HepG2 (cell line): ENCODE measurements at regions not wholly inside any gene's neighbourhood (a gene's known extent, or its start where the extent isn't known, plus 50 kb on each side); places are given as distances from the start of the nearest gene placed in this dataset.

Experiments
- ATAC-seq: fragments of 200-7000 bp; cut with Tn5 transposase; 3 replicates; pipeline ENCODE4 v1.9.1; 2020; ENCODE audit warnings: mild to moderate bottlenecking, moderate library complexity
- BruUV-seq: library from RNA; stranded (reverse); fragments of 400-500 nt; replicated peaks from 2 replicates; lab custom pipeline; 2021; lab: Mats Ljungman, UMichigan
- CTCF ChIA-PET: fragments of 300-600 bp; formaldehyde crosslinking; extraction: SDS; loops from one replicate; lab custom pipeline; 2021; ENCODE audit warnings: low total read pairs, inconsistent platforms, low intra/inter-chr PET ratio; lab: Yijun Ruan, JAX
- POLR2A ChIA-PET: fragments of 350-600 bp; sonication (Branson Sonifier 250); formaldehyde crosslinking; loops from one replicate; lab custom pipeline; 2020; ENCODE audit warnings: antibody characterized with exemption, inconsistent platforms; lab: Yijun Ruan, JAX
- DNase-seq: peaks from one replicate; pipeline ENCODE4 v3.0.0-alpha.2; 2015; ENCODE audit warnings: low spot score
- FAIRE-seq: peaks from 3 replicates; lab custom pipeline; 2011; peaks lifted over from hg19 to GRCh38; lab: Jason Lieb, UNC
- H2AFZ ChIP-seq: one replicate; pipeline ENCODE4 v1.6.1; 2011; ENCODE audit warnings: low read length, inconsistent platforms
- H3K27ac ChIP-seq: fragments of 300-600 bp; 3 replicates; pipeline ENCODE4 v1.8.0; 2011; ENCODE audit warnings: mixed run types, mild to moderate bottlenecking, mixed read lengths, low read length, inconsistent platforms; ENCODE audit not compliant: insufficient read depth; ENCODE audit errors: extremely low read length
- H3K27me3 ChIP-seq, 2 experiments: fragments of 200-600 bp in 1 of 2; 2 replicates in 1 of 2; 3 replicates in 1 of 2; pipeline versions ENCODE4 v1.6.0 to v1.8.0; 2011; ENCODE audit warnings: low read length in 2 of 2, mild to moderate bottlenecking in 2 of 2, moderate library complexity in 2 of 2, inconsistent platforms in 1 of 2; ENCODE audit not compliant: insufficient read depth in 2 of 2, control insufficient read depth in 1 of 2
- H3K36me3 ChIP-seq, 2 experiments: fragments of 200-600 bp in 1 of 2; replicated peaks in 1 of 2; 2 replicates in 1 of 2; 3 replicates in 1 of 2; pipeline versions ENCODE4 v1.5.1 to v1.8.0; 2011; ENCODE audit warnings: low read length in 2 of 2, inconsistent platforms in 1 of 2; ENCODE audit not compliant: insufficient read depth in 2 of 2, control insufficient read depth in 1 of 2
- H3K4me1 ChIP-seq: 2 replicates; pipeline ENCODE4 v1.5.1; 2012; ENCODE audit warnings: low read length, inconsistent platforms; ENCODE audit not compliant: insufficient read depth
- H3K4me2 ChIP-seq: 2 replicates; pipeline ENCODE4 v1.6.0; 2011; ENCODE audit warnings: low read depth, low read length, inconsistent platforms
- H3K4me3 ChIP-seq, 3 experiments: fragments of 200-600 bp in 1 of 3; sonication (generic), shearing (Covaris generic) in 1 of 3; replicated peaks in 1 of 3; 2 replicates each; pipeline ENCODE4 v1.5.1; 2011 to 2016; ENCODE audit warnings: low read length in 3 of 3, inconsistent platforms in 2 of 3, low read depth in 2 of 3, mild to moderate bottlenecking in 2 of 3, control low read depth in 1 of 3, mixed read lengths in 1 of 3; ENCODE audit not compliant: insufficient read depth in 1 of 3
- H3K79me2 ChIP-seq: one replicate; pipeline ENCODE4 v1.6.1; 2011; ENCODE audit warnings: low read length, inconsistent platforms; ENCODE audit not compliant: insufficient read depth
- H3K9ac ChIP-seq: 2 replicates; pipeline ENCODE4 v1.6.0; 2011; ENCODE audit warnings: mild to moderate bottlenecking, low read depth, low read length, inconsistent platforms; ENCODE audit not compliant: insufficient read depth
- H3K9me3 ChIP-seq: 2 replicates; pipeline ENCODE4 v1.5.1; 2012; ENCODE audit warnings: mild to moderate bottlenecking, low read length
- H4K20me1 ChIP-seq: 2 replicates; pipeline ENCODE4 v1.6.0; 2011; ENCODE audit warnings: inconsistent platforms, mild to moderate bottlenecking, low read length, moderate library complexity; ENCODE audit not compliant: insufficient read depth
- ATAD3A ChIP-seq: sonication (generic); formaldehyde crosslinking; IDR thresholded peaks from 2 replicates; pipeline ENCODE4 v1.4.0; 2020; ENCODE audit warnings: missing genetic modification reagents
- GLI4 ChIP-seq: sonication (generic); formaldehyde crosslinking; IDR thresholded peaks from 2 replicates; pipeline ENCODE4 v1.5.1; 2020; ENCODE audit warnings: missing genetic modification reagents, mild to moderate bottlenecking, moderate library complexity, borderline replicate concordance
- MED13 ChIP-seq: sonication (generic); formaldehyde crosslinking; IDR thresholded peaks from 2 replicates; pipeline ENCODE4 v1.5.0; 2020; ENCODE audit warnings: missing genetic modification reagents
- MIXL1 ChIP-seq: IDR thresholded peaks from 2 replicates; pipeline ENCODE4 v1.6.1; 2016
- RNF2 ChIP-seq: fragments of 450-650 bp; conservative IDR thresholded peaks from 2 replicates; pipeline ENCODE4 v1.6.1; 2016; ENCODE audit warnings: low read depth
- ZIK1 ChIP-seq: sonication (generic); formaldehyde crosslinking; IDR thresholded peaks from 2 replicates; pipeline ENCODE4 v1.5.0; 2020; ENCODE audit warnings: mild to moderate bottlenecking, low read depth, missing genetic modification reagents, borderline replicate concordance
- ZKSCAN1 ChIP-seq: fragments of 150-350 bp; IDR thresholded peaks from 2 replicates; pipeline ENCODE4 v1.6.1; 2014; ENCODE audit warnings: low read length
- ZNF180 ChIP-seq: sonication (generic); formaldehyde crosslinking; IDR thresholded peaks from 2 replicates; pipeline ENCODE4 v1.4.0; 2020; ENCODE audit warnings: low read depth, missing genetic modification reagents, borderline replicate concordance
- ZNF460 ChIP-seq: sonication (generic); formaldehyde crosslinking; IDR thresholded peaks from 2 replicates; pipeline ENCODE4 v1.5.1; 2020; ENCODE audit warnings: missing genetic modification reagents, mild to moderate bottlenecking, borderline replicate concordance
- ZNF468 ChIP-seq: sonication (generic); formaldehyde crosslinking; IDR thresholded peaks from 2 replicates; pipeline ENCODE4 v1.8.0; 2022; ENCODE audit warnings: mild to moderate bottlenecking, moderate library complexity, missing genetic modification reagents
- ZNF496 ChIP-seq: sonication (generic); formaldehyde crosslinking; IDR thresholded peaks from 2 replicates; pipeline ENCODE4 v1.8.1; 2023; ENCODE audit warnings: mild to moderate bottlenecking, moderate library complexity, missing genetic modification reagents; ENCODE audit not compliant: insufficient replicate concordance
- ZNF776 ChIP-seq: sonication (generic); formaldehyde crosslinking; IDR thresholded peaks from 2 replicates; pipeline ENCODE4 v1.4.0; 2020; ENCODE audit warnings: mild to moderate bottlenecking, missing genetic modification reagents
- WGBS: methylation state at CpG from one replicate; pipeline ENCODE4 v1.1.6; 2017; ENCODE audit warnings: low lambda C conversion rate; 5-methylcytosine and 5-hydroxymethylcytosine counted together
- in situ Hi-C: cut with HindIII; loops from 2 replicates; pipeline ENCODE4 v1.10.0; 2017; ENCODE audit warnings: low pct_unique_long_range_greater_than_20kb; ENCODE audit not compliant: extremely low pct_ligation_motif_present
- intact Hi-C: fragments of 100-400 bp; cut with micrococcal nuclease; formaldehyde crosslinking; loops from one replicate; pipeline ENCODE4 v1.10.0; 2022; ENCODE audit not compliant: unreplicated experiment
- TF ChIP-seq, protein P1 (sequence below): sonication (generic); formaldehyde crosslinking; IDR thresholded peaks from 2 replicates; pipeline ENCODE4 v1.5.1; 2020; ENCODE audit warnings: mild to moderate bottlenecking, missing genetic modification reagents
- TF ChIP-seq, protein P2 (sequence below): sonication (generic); formaldehyde crosslinking; IDR thresholded peaks from 2 replicates; pipeline ENCODE4 v1.4.0; 2020; ENCODE audit warnings: missing genetic modification reagents
- TF ChIP-seq, protein P3 (sequence below): sonication (generic); formaldehyde crosslinking; IDR thresholded peaks from 2 replicates; pipeline ENCODE4 v1.8.1; 2023; ENCODE audit warnings: mild to moderate bottlenecking, missing genetic modification reagents, borderline replicate concordance
- TF ChIP-seq, protein P4 (sequence below): sonication (generic); formaldehyde crosslinking; IDR thresholded peaks from 2 replicates; pipeline ENCODE4 v1.5.0; 2020; ENCODE audit warnings: mild to moderate bottlenecking, missing genetic modification reagents
- TF ChIP-seq, protein P5 (sequence below): sonication (generic); formaldehyde crosslinking; IDR thresholded peaks from 2 replicates; pipeline ENCODE4 v1.5.0; 2020; ENCODE audit warnings: missing genetic modification reagents
- TF ChIP-seq, protein P6 (sequence below): IDR thresholded peaks from 2 replicates; pipeline ENCODE4 v1.6.1; 2016; ENCODE audit warnings: missing compliant biosample characterization, missing genetic modification reagents, borderline replicate concordance

DNA sequence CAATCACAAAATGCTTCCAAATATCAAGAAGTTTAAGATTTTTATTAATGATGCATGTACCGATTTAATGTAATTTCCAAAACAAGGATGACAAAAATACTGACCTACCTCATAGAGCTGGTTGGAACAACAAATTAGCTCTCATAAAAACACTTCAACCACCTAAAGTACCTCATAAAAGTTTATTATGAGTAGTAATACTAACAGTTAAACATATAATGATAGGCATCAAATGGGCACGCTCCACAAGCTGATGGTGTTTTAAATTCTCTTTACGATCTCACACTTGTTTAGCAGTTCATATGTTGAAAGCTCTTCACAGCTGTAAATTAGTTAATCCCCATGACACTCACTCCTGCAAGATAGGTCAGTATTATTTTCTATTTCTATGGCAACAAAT lies 150.0 kb upstream of the KIF2A start:
- Histone ChIP-seq H3K4me1 (no peaks in the 10 kb centered on the region), H3K9ac (no peak overlapping the region), H3K4me3 (no peak overlapping the region), H3K36me3 (no peaks in the 10 kb centered on the region), H4K20me1 (no peaks in the 10 kb centered on the region), H3K27ac (no peak overlapping the region), H3K9me3 (no peaks in the 10 kb centered on the region; the same call in 1 of the 2 replicates), H2AFZ (no peak overlapping the region), H3K79me2 (no peaks in the 10 kb centered on the region), H3K27me3 (no peaks in the 10 kb centered on the region; a peak in 1 of 5 replicates), H3K4me2 (no peak overlapping the region)
- POLR2A ChIA-PET: no interaction called here
- CTCF ChIA-PET: no interaction called here
- in situ Hi-C loops: no loop called here
- FAIRE-seq (no peak), DNase-seq (no peak), ATAC-seq (no peak)
- intact Hi-C loops: no loop called here
- BruUV-seq: no TSS peak
- 6% methylated on average over 3 of the region's 3 CpGs for WGBS
- TF ChIP-seq, protein P1, sequence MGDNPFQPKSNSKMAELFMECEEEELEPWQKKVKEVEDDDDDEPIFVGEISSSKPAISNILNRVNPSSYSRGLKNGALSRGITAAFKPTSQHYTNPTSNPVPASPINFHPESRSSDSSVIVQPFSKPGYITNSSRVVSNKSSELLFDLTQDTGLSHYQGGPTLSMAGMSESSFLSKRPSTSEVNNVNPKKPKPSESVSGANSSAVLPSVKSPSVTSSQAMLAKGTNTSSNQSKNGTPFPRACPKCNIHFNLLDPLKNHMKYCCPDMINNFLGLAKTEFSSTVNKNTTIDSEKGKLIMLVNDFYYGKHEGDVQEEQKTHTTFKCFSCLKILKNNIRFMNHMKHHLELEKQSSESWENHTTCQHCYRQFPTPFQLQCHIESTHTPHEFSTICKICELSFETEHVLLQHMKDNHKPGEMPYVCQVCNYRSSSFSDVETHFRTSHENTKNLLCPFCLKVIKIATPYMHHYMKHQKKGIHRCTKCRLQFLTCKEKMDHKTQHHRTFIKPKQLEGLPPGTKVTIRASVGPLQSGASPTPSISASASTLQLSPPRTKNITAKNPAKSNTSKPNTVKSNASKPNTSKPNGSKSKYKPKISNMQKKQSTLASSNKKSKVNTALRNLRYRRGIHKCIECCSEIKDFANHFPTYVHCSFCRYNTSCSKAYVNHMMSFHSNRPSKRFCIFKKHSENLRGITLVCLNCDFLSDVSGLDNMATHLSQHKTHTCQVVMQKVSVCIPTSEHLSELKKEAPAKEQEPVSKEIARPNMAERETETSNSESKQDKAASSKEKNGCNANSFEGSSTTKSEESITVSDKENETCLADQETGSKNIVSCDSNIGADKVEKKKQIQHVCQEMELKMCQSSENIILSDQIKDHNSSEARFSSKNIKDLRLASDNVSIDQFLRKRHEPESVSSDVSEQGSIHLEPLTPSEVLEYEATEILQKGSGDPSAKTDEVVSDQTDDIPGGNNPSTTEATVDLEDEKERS (CRISPR knock-in tag): no peak
- no peak for TF ChIP-seq ZNF496 (CRISPR knock-in tag)
- no peak for TF ChIP-seq ZNF460
- TF ChIP-seq, protein P2, sequence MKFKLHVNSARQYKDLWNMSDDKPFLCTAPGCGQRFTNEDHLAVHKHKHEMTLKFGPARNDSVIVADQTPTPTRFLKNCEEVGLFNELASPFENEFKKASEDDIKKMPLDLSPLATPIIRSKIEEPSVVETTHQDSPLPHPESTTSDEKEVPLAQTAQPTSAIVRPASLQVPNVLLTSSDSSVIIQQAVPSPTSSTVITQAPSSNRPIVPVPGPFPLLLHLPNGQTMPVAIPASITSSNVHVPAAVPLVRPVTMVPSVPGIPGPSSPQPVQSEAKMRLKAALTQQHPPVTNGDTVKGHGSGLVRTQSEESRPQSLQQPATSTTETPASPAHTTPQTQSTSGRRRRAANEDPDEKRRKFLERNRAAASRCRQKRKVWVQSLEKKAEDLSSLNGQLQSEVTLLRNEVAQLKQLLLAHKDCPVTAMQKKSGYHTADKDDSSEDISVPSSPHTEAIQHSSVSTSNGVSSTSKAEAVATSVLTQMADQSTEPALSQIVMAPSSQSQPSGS (CRISPR knock-in tag): no peak
- TF ChIP-seq, protein P3, sequence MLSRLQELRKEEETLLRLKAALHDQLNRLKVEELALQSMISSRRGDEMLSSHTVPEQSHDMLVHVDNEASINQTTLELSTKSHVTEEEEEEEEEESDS: no peak
- no peak for TF ChIP-seq ATAD3A (CRISPR knock-in tag)
- no peak for TF ChIP-seq ZIK1 (CRISPR knock-in tag)
- TF ChIP-seq, protein P4, sequence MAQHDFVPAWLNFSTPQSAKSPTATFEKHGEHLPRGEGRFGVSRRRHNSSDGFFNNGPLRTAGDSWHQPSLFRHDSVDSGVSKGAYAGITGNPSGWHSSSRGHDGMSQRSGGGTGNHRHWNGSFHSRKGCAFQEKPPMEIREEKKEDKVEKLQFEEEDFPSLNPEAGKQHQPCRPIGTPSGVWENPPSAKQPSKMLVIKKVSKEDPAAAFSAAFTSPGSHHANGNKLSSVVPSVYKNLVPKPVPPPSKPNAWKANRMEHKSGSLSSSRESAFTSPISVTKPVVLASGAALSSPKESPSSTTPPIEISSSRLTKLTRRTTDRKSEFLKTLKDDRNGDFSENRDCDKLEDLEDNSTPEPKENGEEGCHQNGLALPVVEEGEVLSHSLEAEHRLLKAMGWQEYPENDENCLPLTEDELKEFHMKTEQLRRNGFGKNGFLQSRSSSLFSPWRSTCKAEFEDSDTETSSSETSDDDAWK (CRISPR knock-in tag): no peak
- TF ChIP-seq RNF2: no peak
- TF ChIP-seq ZNF180 (CRISPR knock-in tag): no peak
- TF ChIP-seq, protein P5, sequence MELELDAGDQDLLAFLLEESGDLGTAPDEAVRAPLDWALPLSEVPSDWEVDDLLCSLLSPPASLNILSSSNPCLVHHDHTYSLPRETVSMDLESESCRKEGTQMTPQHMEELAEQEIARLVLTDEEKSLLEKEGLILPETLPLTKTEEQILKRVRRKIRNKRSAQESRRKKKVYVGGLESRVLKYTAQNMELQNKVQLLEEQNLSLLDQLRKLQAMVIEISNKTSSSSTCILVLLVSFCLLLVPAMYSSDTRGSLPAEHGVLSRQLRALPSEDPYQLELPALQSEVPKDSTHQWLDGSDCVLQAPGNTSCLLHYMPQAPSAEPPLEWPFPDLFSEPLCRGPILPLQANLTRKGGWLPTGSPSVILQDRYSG: no peak
- TF ChIP-seq ZKSCAN1: no peak
- TF ChIP-seq ZNF468 (CRISPR knock-in tag): no peak
- no peak for TF ChIP-seq ZNF776 (CRISPR knock-in tag)
- TF ChIP-seq GLI4 (CRISPR knock-in tag): no peak
- no peak for TF ChIP-seq MIXL1 (CRISPR knock-in tag)
- TF ChIP-seq, protein P6, sequence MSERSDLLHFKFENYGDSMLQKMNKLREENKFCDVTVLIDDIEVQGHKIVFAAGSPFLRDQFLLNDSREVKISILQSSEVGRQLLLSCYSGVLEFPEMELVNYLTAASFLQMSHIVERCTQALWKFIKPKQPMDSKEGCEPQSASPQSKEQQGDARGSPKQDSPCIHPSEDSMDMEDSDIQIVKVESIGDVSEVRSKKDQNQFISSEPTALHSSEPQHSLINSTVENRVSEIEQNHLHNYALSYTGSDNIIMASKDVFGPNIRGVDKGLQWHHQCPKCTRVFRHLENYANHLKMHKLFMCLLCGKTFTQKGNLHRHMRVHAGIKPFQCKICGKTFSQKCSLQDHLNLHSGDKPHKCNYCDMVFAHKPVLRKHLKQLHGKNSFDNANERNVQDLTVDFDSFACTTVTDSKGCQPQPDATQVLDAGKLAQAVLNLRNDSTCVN (CRISPR knock-in tag): no peak
- TF ChIP-seq MED13 (CRISPR knock-in tag): no peak
